CD4-positive, alpha-beta T cell (primary cell): ENCODE measurements at regions not wholly inside any gene's neighbourhood (a gene's known extent, or its start where the extent isn't known, plus 50 kb on each side); places are given as distances from the start of the nearest gene placed in this dataset.

ENCODE experiments used
- ATAC-seq: fragments of 200-7000 bp; cut with Tn5 transposase; one replicate; pipeline ENCODE4 v1.10.0; 2022; ENCODE audit warnings: mild to moderate bottlenecking; ENCODE audit not compliant: poor library complexity
- CTCF ChIA-PET: fragments of 350-600 bp; sonication (Branson Sonifier 250); formaldehyde crosslinking; loops from one replicate; lab custom pipeline; 2021; ENCODE audit warnings: antibody characterized with exemption, inconsistent platforms; lab: Charles Lee
- POLR2A ChIA-PET: fragments of 350-600 bp; sonication (Branson Sonifier 250); formaldehyde crosslinking; loops from one replicate; lab custom pipeline; 2021; ENCODE audit warnings: antibody characterized with exemption, inconsistent platforms; lab: Charles Lee
- DNase-seq, 14 experiments: peaks; one replicate each; pipeline ENCODE4 v3.0.0-alpha.2; 2013 to 2020; ENCODE audit warnings: mixed read lengths in 2 of 14
- H3K27ac ChIP-seq, 2 donors: one replicate each; pipeline versions ENCODE4 v1.5.1 to v1.7.0; 2013; ENCODE audit warnings: low read length in 2 of 2, low read depth in 1 of 2, mild to moderate bottlenecking in 1 of 2
- H3K27me3 ChIP-seq, 2 experiments: 1 replicate in 1 of 2; 2 replicates in 1 of 2; pipeline versions ENCODE4 v1.6.1 to v1.7.0; 2013; ENCODE audit warnings: low read length in 2 of 2, control low read depth in 1 of 2, mild to moderate bottlenecking in 1 of 2, moderate library complexity in 1 of 2; ENCODE audit not compliant: insufficient read depth in 2 of 2, control insufficient read depth in 1 of 2
- H3K36me3 ChIP-seq: one replicate; pipeline ENCODE4 v1.6.1; 2013; ENCODE audit warnings: low read length, control low read depth; ENCODE audit not compliant: insufficient read depth
- H3K4me1 ChIP-seq: one replicate; pipeline ENCODE4 v1.6.1; 2013; ENCODE audit warnings: low read length, control low read depth; ENCODE audit not compliant: insufficient read depth
- H3K4me3 ChIP-seq: one replicate; pipeline ENCODE4 v1.5.1; 2013; ENCODE audit warnings: mild to moderate bottlenecking, low read length, moderate library complexity
- H3K9me3 ChIP-seq, 2 experiments: 1 replicate in 1 of 2; 2 replicates in 1 of 2; pipeline versions ENCODE4 v1.6.1 to v1.7.0; 2013; ENCODE audit warnings: low read length in 2 of 2, mild to moderate bottlenecking in 2 of 2, control low read depth in 1 of 2, moderate library complexity in 1 of 2; ENCODE audit not compliant: control insufficient read depth in 1 of 2, insufficient read depth in 1 of 2
- H3K27ac Mint-ChIP-seq: one replicate; pipeline ENCODE4 v1.8.0; 2020; ENCODE audit warnings: mixed read lengths
- H3K27me3 Mint-ChIP-seq: one replicate; pipeline ENCODE4 v1.8.0; 2021; ENCODE audit warnings: mixed read lengths
- H3K36me3 Mint-ChIP-seq: one replicate; pipeline ENCODE4 v1.8.0; 2021; ENCODE audit warnings: low read depth, mixed read lengths
- H3K4me1 Mint-ChIP-seq: one replicate; pipeline ENCODE4 v1.8.0; 2021; ENCODE audit warnings: low read depth, mixed read lengths
- H3K4me3 Mint-ChIP-seq: one replicate; pipeline ENCODE4 v1.8.0; 2020; ENCODE audit warnings: mild to moderate bottlenecking, mixed read lengths
- H3K9me3 Mint-ChIP-seq: one replicate; pipeline ENCODE4 v1.8.0; 2020; ENCODE audit warnings: mixed read lengths
- intact Hi-C, 2 experiments: fragments of 100-400 bp; cut with DNase I in 1 of 2; cut with micrococcal nuclease in 1 of 2; formaldehyde crosslinking; loops; one replicate each; pipeline versions ENCODE4 v1.15.1 to v1.9.0; 2023 to 2025; cut with DNase I, micrococcal nuclease
- TF ChIP-seq, protein P1 (sequence below): fragments of 200-600 bp; IDR thresholded peaks from one replicate; pipeline ENCODE4 v1.8.0; 2022; ENCODE audit warnings: antibody characterized with exemption, mild to moderate bottlenecking

DNA sequence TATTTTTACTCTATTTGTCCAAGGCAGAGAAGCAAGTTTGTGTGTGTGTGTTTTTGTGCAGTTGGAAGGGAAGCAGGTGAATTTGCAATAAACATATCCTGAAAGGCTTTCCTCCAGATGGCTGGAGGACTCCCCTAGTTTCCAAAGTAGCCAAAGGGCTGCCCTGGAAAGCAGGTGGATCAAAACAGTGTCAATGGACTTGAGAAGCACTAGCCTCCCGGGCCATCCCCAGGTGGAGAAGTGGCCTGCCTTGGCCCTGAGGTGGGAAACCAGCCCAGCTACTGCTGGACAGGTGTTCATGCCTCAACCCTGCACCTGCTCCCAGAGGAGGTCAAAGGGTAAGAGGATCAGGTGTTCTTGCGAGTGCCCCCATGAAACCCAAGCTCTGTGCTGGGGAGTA lies 1046.9 kb downstream of the VRK1 start:
- Histone ChIP-seq H3K4me3 (no peak overlapping the region), H3K4me1 (no peaks in the 10 kb centered on the region), H3K27me3 (no peaks in the 10 kb centered on the region), H3K36me3 (no peaks in the 10 kb centered on the region), H3K9me3 (peaks cover 0 to 4% of the 10 kb centered on the region in 2 experiments), H3K27ac (no peak overlapping the region)
- CTCF ChIA-PET = no interaction called here
- no peaks in the 10 kb centered on the region for H3K36me3 Mint-ChIP-seq
- no peaks in the 10 kb centered on the region for H3K27me3 Mint-ChIP-seq
- peaks cover 9% of the 10 kb centered on the region for H3K4me1 Mint-ChIP-seq
- H3K27ac Mint-ChIP-seq = no peak overlapping the region
- ATAC-seq (no peak), DNase-seq (no peak)
- intact Hi-C loops = no loop called here
- POLR2A ChIA-PET = no interaction called here
- no peak overlapping the region for H3K4me3 Mint-ChIP-seq
- H3K9me3 Mint-ChIP-seq = no peaks in the 10 kb centered on the region
- TF ChIP-seq, protein P1, sequence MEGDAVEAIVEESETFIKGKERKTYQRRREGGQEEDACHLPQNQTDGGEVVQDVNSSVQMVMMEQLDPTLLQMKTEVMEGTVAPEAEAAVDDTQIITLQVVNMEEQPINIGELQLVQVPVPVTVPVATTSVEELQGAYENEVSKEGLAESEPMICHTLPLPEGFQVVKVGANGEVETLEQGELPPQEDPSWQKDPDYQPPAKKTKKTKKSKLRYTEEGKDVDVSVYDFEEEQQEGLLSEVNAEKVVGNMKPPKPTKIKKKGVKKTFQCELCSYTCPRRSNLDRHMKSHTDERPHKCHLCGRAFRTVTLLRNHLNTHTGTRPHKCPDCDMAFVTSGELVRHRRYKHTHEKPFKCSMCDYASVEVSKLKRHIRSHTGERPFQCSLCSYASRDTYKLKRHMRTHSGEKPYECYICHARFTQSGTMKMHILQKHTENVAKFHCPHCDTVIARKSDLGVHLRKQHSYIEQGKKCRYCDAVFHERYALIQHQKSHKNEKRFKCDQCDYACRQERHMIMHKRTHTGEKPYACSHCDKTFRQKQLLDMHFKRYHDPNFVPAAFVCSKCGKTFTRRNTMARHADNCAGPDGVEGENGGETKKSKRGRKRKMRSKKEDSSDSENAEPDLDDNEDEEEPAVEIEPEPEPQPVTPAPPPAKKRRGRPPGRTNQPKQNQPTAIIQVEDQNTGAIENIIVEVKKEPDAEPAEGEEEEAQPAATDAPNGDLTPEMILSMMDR = no peak

DNA sequence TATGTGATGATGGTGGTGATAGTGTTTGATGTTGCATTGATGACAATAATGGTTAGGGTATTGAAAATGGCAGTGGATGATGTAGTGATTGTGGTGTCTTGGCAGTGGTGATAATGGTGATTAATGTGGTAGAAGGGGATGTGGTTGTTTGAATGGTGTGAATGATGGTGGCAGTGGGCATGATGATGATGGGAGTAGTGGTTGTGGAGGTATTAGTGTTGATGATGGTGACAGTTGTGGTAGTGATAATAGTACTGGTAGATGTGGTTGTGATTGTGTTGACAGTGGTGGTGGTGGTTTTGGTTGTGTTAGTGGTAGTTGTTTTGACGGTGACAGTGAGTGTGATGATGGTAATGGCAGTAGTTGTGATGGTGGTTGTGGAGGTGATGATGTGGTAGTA lies 1049.0 kb downstream of the VRK1 start:
- CTCF ChIA-PET = no interaction called here
- DNase-seq = peak in 1 of 14 experiments; percentile 5
- no peak overlapping the region for H3K4me3 ChIP-seq
- no peaks in the 10 kb centered on the region for H3K9me3 Mint-ChIP-seq
- H3K4me1 ChIP-seq = no peaks in the 10 kb centered on the region
- POLR2A ChIA-PET = no interaction called here
- TF ChIP-seq, protein P1 = no peak
- no peaks in the 10 kb centered on the region for H3K36me3 Mint-ChIP-seq
- H3K9me3 ChIP-seq = no peaks in the 10 kb centered on the region
- H3K4me3 Mint-ChIP-seq = no peak overlapping the region
- no peaks in the 10 kb centered on the region for H3K27me3 Mint-ChIP-seq
- no peak overlapping the region for H3K27ac ChIP-seq
- no peaks in the 10 kb centered on the region for H3K36me3 ChIP-seq
- intact Hi-C loops = no loop called here
- H3K4me1 Mint-ChIP-seq = peaks cover 10% of the 10 kb centered on the region
- no peaks in the 10 kb centered on the region for H3K27me3 ChIP-seq
- no peak for ATAC-seq
- no peak overlapping the region for H3K27ac Mint-ChIP-seq

DNA sequence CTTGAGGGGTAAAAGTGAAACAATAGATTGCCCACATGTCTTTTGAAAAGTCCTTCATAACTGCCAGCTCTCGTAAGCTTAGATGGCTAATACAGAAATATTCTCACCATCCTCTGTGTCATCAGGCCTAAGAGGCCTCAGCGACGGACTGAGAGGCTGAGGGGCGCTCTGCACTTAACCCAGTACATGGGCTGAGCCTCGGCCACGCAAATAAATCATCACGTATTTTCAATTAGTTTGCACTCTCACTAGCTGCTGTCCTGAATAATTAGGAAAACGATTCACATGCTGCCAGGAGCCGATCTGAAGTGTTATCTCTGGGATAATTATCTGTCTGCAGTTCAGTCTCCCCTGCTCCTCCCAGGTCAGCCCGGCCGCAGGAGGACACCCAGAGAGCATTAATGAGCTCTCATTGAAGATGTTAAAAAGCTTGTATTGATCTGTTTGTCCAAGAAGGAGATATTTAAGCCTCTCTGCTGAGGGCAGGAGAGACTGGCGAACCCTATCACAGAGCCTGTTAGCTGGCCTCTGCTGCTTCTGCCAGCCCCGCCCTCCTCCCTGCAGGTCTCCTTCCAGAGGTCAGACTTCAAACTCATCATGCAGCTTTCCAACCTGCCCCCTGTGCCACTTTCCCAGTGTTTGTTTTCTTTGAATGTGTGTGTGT lies 1051.3 kb downstream of the VRK1 start:
- Histone ChIP-seq H3K27me3 (no peaks in the 10 kb centered on the region), H3K9me3 (no peaks in the 10 kb centered on the region), H3K36me3 (no peaks in the 10 kb centered on the region), H3K4me1 (no peaks in the 10 kb centered on the region), H3K27ac (no peak overlapping the region), H3K4me3 (no peak overlapping the region)
- Mint-ChIP-seq H3K27ac (no peak overlapping the region), H3K9me3 (no peaks in the 10 kb centered on the region), H3K4me3 (no peak overlapping the region), H3K27me3 (no peaks in the 10 kb centered on the region), H3K4me1 (peaks cover 6% of the 10 kb centered on the region), H3K36me3 (no peaks in the 10 kb centered on the region)
- intact Hi-C loops = no loop called here
- CTCF ChIA-PET = interaction anchor here (1.3 kb wide), 1 partner anchor 12 kb away, joined by 3 read pairs; no protein-coding TSS in a partner anchor
- POLR2A ChIA-PET = interaction anchor here (0.8 kb wide), 1 partner anchor 72 kb away, joined by 3 read pairs; no protein-coding TSS in a partner anchor
- ATAC-seq (no peak), DNase-seq (no peak)
- TF ChIP-seq, protein P1 = no peak
